ENCODE measurements at regions not wholly inside any gene's neighbourhood (a gene's known extent, or its start where the extent isn't known, plus 50 kb on each side); places are given as distances from the start of the nearest gene placed in this dataset.

- no peak for DNase-seq (ENCODE audit: low spot score)
Measured at GRCh38 chr1:226490426-226490809, 58.1 kb upstream of the STUM start.

GRCh38 chr1:226491093-226491850, 57.3 kb upstream of the STUM start:
- no peak for DNase-seq (ENCODE audit: low spot score)

- no peak for DNase-seq (ENCODE audit: low spot score)
Measured at GRCh38 chr1:226492426-226493137, 56.0 kb upstream of the STUM start.

GRCh38 chr1:226494092-226494609, 54.4 kb upstream of the STUM start:
- DNase-seq (ENCODE audit: low spot score) = no peak

GRCh38 chr1:226495716-226496115, 52.8 kb upstream of the STUM start:
- no peak for DNase-seq (ENCODE audit: low spot score)

- DNase-seq (ENCODE audit: low spot score) = no peak
Measured at GRCh38 chr1:226496453-226497015, 52.0 kb upstream of the STUM start.

- no peak for DNase-seq (ENCODE audit: low spot score)
Measured at GRCh38 chr1:226497276-226497833, 51.2 kb upstream of the STUM start.

- DNase-seq (ENCODE audit: low spot score) = no peak
Measured at GRCh38 chr1:226497991-226498639, 50.4 kb upstream of the STUM start.

GRCh38 chr1:226498640-226499008, 49.9 kb upstream of the STUM start:
- DNase-seq (ENCODE audit: low spot score) = no peak

All from AG20443 (cell line).